Endometrial microvascular endothelial cells (primary cell): ENCODE measurements at regions not wholly inside any gene's neighbourhood (a gene's known extent, or its start where the extent isn't known, plus 50 kb on each side); places are given as distances from the start of the nearest gene placed in this dataset.

Experiments used
- in situ Hi-C: cut with HindIII; loops from 2 replicates; pipeline ENCODE4 v1.10.0; 2017; ENCODE audit warnings: low sequenced_read_pairs, low pct_unique_long_range_greater_than_20kb; ENCODE audit errors: inconsistent ontology term

- in situ Hi-C loops: no loop called here
Measured at GRCh38 chr3:153658136-153658535, 463.1 kb upstream of the ARHGEF26 start.

- in situ Hi-C loops: no loop called here
Measured at GRCh38 chr3:153666991-153667740, 454.0 kb upstream of the ARHGEF26 start.

- in situ Hi-C loops: no loop called here
Measured at GRCh38 chr3:153669527-153669926, 451.7 kb upstream of the ARHGEF26 start.

GRCh38 chr3:153670577-153670976 is 450.6 kb upstream of the ARHGEF26 start:
- in situ Hi-C loops: no loop called here

- in situ Hi-C loops: no loop called here
Measured at GRCh38 chr3:153673853-153674252, 447.3 kb upstream of the ARHGEF26 start.

- in situ Hi-C loops: no loop called here
Measured at GRCh38 chr3:153679714-153680113, 441.5 kb upstream of the ARHGEF26 start.

- in situ Hi-C loops: no loop called here
Measured at GRCh38 chr3:153680526-153680925, 440.7 kb upstream of the ARHGEF26 start.

- in situ Hi-C loops: no loop called here
Measured at GRCh38 chr3:153681057-153681456, 440.1 kb upstream of the ARHGEF26 start.

- in situ Hi-C loops: no loop called here
Measured at GRCh38 chr3:153688301-153689120, 432.7 kb upstream of the ARHGEF26 start.

- in situ Hi-C loops: no loop called here
Measured at GRCh38 chr3:153693207-153693606, 428.0 kb upstream of the ARHGEF26 start.

- in situ Hi-C loops: no loop called here
Measured at GRCh38 chr3:153702106-153702505, 419.1 kb upstream of the ARHGEF26 start.

GRCh38 chr3:153704115-153704514 is 417.1 kb upstream of the ARHGEF26 start:
- in situ Hi-C loops: no loop called here

GRCh38 chr3:153706706-153707105 is 414.5 kb upstream of the ARHGEF26 start:
- in situ Hi-C loops: no loop called here

GRCh38 chr3:153714016-153714415 is 407.2 kb upstream of the ARHGEF26 start:
- in situ Hi-C loops: no loop called here

- in situ Hi-C loops: no loop called here
Measured at GRCh38 chr3:153714588-153715290, 406.5 kb upstream of the ARHGEF26 start.

GRCh38 chr3:153722157-153722556 is 399.0 kb upstream of the ARHGEF26 start:
- in situ Hi-C loops: no loop called here

GRCh38 chr3:153731071-153731470 is 390.1 kb upstream of the ARHGEF26 start:
- in situ Hi-C loops: no loop called here

GRCh38 chr3:153734777-153735551 is 386.2 kb upstream of the ARHGEF26 start:
- in situ Hi-C loops: no loop called here

- in situ Hi-C loops: no loop called here
Measured at GRCh38 chr3:153740109-153740508, 381.1 kb upstream of the ARHGEF26 start.
